AG09319 (cell line): ENCODE measurements at regions not wholly inside any gene's neighbourhood (a gene's known extent, or its start where the extent isn't known, plus 50 kb on each side); places are given as distances from the start of the nearest gene placed in this dataset.

Experiments used
- DNase-seq: peaks from one replicate; pipeline ENCODE4 v3.0.0-alpha.2; 2010; ENCODE audit warnings: low read depth; ENCODE audit errors: extremely low read depth
- TF ChIP-seq, protein P1 (sequence below): IDR thresholded peaks from 2 replicates; pipeline ENCODE4 v1.5.1; 2011; ENCODE audit warnings: low read depth, mild to moderate bottlenecking, inconsistent platforms, low read length, moderate library complexity

DNA sequence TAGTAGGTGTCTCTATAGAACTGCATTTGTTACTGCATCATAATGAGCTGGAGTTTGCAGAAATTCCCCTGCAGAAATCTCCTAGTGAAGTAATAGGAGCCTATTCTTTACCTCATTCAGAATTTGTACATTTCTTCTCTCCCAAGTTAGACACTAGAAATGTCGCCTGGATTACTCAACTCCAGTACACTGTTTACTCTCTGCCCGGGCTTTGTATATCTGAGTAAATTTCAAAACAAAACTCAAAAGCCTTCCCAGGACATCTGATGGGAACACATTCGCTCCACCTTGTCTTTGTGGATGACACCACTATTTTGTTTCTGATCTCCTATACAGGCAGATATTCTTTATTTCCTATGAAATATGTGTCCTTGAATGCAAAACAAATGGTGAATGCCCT is 76.8 kb downstream of the POU3F3 start:
- TF ChIP-seq, protein P1, sequence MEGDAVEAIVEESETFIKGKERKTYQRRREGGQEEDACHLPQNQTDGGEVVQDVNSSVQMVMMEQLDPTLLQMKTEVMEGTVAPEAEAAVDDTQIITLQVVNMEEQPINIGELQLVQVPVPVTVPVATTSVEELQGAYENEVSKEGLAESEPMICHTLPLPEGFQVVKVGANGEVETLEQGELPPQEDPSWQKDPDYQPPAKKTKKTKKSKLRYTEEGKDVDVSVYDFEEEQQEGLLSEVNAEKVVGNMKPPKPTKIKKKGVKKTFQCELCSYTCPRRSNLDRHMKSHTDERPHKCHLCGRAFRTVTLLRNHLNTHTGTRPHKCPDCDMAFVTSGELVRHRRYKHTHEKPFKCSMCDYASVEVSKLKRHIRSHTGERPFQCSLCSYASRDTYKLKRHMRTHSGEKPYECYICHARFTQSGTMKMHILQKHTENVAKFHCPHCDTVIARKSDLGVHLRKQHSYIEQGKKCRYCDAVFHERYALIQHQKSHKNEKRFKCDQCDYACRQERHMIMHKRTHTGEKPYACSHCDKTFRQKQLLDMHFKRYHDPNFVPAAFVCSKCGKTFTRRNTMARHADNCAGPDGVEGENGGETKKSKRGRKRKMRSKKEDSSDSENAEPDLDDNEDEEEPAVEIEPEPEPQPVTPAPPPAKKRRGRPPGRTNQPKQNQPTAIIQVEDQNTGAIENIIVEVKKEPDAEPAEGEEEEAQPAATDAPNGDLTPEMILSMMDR, result no peak
- no peak for DNase-seq

DNA sequence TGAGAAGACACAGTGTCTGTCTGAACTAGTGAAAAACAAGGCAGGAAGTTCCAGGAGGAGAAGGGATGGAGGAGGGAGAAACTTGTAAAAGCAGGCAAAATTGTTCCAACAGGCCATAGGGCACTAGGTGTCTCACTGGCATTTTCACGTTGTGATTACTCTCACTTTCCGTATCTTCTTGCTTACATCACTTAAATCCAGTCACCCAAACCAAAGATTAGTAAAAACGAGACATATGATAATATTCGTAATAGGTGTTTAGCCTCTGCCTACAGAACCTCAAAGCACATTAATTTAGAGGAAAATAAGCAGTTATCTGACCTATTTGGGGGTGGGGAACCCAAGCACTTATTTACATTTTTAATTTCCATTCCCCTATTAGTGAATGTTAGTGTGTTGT is 78.3 kb downstream of the POU3F3 start:
- no peak for DNase-seq
- TF ChIP-seq, protein P1, result no peak

DNA sequence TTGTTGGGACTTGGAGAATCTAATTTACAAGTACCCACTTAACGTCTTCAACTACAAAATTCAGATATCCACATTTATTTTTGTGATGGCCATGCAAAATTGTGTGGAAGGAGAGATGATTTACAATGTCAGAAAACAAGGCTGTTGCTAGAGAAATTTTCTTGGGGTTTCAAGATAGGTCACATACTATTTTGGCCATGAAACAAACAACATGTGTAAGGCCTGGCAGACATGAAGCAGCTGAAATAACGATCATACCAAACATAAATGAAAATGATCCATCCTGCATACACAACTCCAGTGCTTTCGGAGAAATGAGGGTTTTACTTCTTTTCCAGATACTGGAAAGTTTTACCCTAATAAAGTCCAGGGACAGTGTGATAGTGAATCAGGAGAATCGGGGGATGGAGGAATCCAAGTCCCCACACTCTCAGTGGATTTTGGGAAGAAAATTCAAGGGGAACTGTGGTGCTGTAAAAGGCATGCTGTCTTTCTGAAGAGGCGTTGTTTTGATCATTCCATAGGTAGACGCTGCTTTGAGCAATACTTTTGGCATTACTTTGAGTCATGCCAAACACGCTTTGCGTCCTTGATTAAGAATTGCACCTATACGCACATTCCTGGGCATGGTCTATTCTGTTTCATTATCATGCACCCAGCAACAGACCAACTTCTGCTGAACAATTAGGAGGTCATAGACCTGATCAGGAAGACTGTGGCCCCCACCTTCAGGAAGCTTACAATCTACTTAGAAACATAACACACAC is 79.4 kb downstream of the POU3F3 start:
- DNase-seq, result no peak
- TF ChIP-seq, protein P1, result no peak

DNA sequence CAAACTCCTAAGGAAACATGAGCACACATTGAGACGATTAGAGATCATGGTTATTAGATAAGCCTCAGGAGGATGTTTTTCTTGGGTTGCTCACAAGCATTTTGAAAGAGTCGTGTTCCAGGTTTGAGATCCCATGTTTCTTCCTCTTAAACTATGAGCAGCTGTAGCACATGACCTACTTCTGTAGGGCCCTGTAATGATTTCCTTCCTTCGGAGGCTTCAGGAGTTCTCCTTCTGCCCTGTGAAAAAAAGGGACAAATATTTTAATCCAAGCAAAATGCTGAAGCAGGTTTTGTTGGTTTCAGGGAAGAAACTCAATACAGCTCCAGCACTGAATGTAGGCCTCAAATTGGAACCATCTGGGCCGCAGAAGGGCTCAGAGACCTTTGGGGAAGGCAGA is 82.6 kb downstream of the POU3F3 start:
- TF ChIP-seq, protein P1, result no peak
- DNase-seq, result no peak

DNA sequence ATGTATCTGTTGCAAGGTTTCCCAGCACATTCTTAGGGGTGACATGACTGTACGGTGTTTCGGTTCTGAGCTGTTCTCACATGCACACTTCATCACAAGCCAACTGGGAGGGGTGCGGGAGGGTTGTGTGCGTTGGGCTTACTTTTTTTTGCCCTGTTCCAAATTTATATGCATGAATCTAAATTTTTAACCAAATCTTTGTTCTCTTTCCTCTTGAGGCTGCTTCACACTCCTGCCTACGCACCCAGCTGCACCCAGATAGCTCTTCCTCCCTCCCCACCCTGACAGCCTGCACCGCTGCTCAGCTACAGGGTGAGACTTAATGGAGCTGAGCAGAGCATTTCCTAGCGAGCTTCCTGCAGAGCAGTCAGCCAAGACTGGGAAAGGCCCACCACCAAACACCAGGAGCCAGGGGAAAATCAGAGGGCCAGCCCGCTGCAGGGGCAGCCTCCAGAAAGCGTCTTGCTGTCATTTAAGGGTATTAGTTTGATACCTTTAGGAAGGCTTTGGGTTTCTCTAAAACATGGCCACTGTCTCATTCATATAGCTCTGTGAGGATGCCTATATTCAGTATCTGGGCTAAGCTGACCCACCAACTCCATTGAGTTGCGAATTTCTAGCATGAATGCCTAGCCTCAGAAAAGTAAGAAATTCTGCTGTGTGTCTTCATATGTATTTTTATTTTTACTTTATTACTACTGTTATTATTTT is 84.5 kb downstream of the POU3F3 start:
- no peak for DNase-seq
- TF ChIP-seq, protein P1, result no peak

DNA sequence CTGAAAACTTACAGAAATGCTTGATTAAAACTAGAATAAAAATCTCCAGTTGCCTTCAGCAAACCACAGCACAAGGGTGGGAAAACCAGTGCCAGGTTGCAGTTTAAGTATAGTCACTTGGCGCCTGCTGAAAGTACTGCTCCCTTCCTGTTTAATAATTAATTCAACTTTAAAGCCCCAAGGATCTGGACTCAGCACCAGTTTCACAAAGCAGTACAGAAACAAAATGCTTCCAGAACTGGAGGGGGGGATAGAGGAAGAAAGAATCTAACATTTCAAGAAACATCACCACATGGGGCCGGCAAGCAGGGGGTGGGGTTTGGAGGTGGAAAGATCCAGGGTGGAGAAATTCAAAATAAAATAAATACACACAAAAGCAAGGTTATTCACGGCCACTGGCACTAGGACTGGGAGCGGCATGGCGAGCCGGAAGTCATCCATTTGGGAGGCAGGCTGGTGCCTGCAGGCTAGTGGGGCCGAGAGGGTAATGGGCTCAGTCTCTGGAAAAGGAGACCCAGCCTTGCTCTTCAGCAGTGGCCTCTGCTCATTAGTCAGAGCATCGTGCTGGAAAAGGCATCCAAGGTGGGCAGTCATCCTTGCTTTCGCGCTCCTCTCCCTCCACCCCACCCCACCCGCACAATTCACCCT is 85.8 kb downstream of the POU3F3 start:
- TF ChIP-seq, protein P1, result no peak
- no peak for DNase-seq

DNA sequence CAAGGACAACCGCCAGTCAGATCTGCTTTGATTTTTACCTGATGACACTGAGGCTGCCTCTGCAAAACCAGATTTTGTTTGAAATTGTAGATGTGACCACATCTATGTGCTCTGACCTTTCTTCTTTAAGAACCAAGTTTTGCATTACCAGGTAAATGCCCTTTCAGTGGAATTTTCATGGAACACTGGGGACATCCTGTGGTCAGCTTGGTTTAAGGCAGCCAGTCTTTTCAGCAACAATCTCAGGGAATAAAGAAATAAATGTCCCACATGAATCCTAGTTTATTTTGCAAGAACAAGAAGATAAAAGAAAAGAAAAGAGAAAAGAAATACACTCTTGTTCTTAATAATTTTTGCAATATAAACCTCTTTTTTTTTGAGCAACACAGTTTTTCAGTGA is 90.6 kb downstream of the POU3F3 start:
- TF ChIP-seq, protein P1, result peak; percentile 17
- DNase-seq, result no peak
